Astrocyte (in vitro differentiated cells and primary cell): ENCODE measurements at regions not wholly inside any gene's neighbourhood (a gene's known extent, or its start where the extent isn't known, plus 50 kb on each side); places are given as distances from the start of the nearest gene placed in this dataset.

Experiments
- DNase-seq: peaks from one replicate; pipeline ENCODE4 v3.0.0-alpha.2; 2010; ENCODE audit warnings: low read depth
- FAIRE-seq: peaks from 2 replicates; lab custom pipeline; 2011; peaks lifted over from hg19 to GRCh38; lab: Jason Lieb, UNC
- H2AFZ ChIP-seq: 2 replicates; pipeline ENCODE4 v1.6.0; 2012; ENCODE audit warnings: low read depth, low read length, inconsistent platforms
- H3K27ac ChIP-seq: 2 replicates; pipeline ENCODE4 v1.5.1; 2011; ENCODE audit warnings: low read depth, low read length, inconsistent platforms
- H3K27me3 ChIP-seq: 2 replicates; pipeline ENCODE4 v1.6.0; 2011; ENCODE audit warnings: low read length, inconsistent platforms; ENCODE audit not compliant: insufficient read depth
- H3K36me3 ChIP-seq: 2 replicates; pipeline ENCODE4 v1.5.1; 2011; ENCODE audit warnings: low read length, inconsistent platforms; ENCODE audit not compliant: insufficient read depth
- H3K4me1 ChIP-seq: 2 replicates; pipeline ENCODE4 v1.5.1; 2011; ENCODE audit warnings: low read length, inconsistent platforms; ENCODE audit not compliant: insufficient read depth
- H3K4me2 ChIP-seq: 2 replicates; pipeline ENCODE4 v1.6.0; 2012; ENCODE audit warnings: low read length, inconsistent platforms
- H3K4me3 ChIP-seq: 2 replicates; pipeline ENCODE4 v1.5.1; 2011; ENCODE audit warnings: low read depth, mild to moderate bottlenecking, low read length, inconsistent platforms; ENCODE audit not compliant: insufficient read depth
- H3K79me2 ChIP-seq: 2 replicates; pipeline ENCODE4 v1.6.0; 2012; ENCODE audit warnings: mild to moderate bottlenecking, low read length, inconsistent platforms; ENCODE audit not compliant: insufficient read depth
- H3K9ac ChIP-seq: 2 replicates; pipeline ENCODE4 v1.6.0; 2012; ENCODE audit warnings: mild to moderate bottlenecking, low read length, inconsistent platforms
- H3K9me3 ChIP-seq: 2 replicates; pipeline ENCODE4 v1.5.1; 2012; ENCODE audit warnings: low read depth, mild to moderate bottlenecking, low read length, inconsistent platforms; ENCODE audit not compliant: insufficient read depth
- H4K20me1 ChIP-seq: 2 replicates; pipeline ENCODE4 v1.6.0; 2012; ENCODE audit warnings: low read length, inconsistent platforms; ENCODE audit not compliant: insufficient read depth
- H3K27ac Mint-ChIP-seq: one replicate; pipeline ENCODE4 v1.8.0; 2021; ENCODE audit warnings: mild to moderate bottlenecking, mixed read lengths; ENCODE audit not compliant: unreplicated experiment
- H3K27me3 Mint-ChIP-seq: one replicate; pipeline ENCODE4 v1.8.0; 2021; ENCODE audit warnings: low read depth, mixed read lengths; ENCODE audit not compliant: unreplicated experiment
- H3K36me3 Mint-ChIP-seq: one replicate; pipeline ENCODE4 v1.8.0; 2021; ENCODE audit warnings: low read depth, mixed read lengths; ENCODE audit not compliant: unreplicated experiment
- H3K4me1 Mint-ChIP-seq: one replicate; pipeline ENCODE4 v1.8.0; 2021; ENCODE audit warnings: low read depth, mixed read lengths; ENCODE audit not compliant: unreplicated experiment
- H3K4me3 Mint-ChIP-seq: one replicate; pipeline ENCODE4 v1.8.0; 2021; ENCODE audit warnings: mild to moderate bottlenecking, moderate library complexity, mixed read lengths; ENCODE audit not compliant: unreplicated experiment
- H3K9me3 Mint-ChIP-seq: one replicate; pipeline ENCODE4 v1.8.0; 2021; ENCODE audit warnings: mild to moderate bottlenecking, mixed read lengths; ENCODE audit not compliant: unreplicated experiment
- EZH2 ChIP-seq: IDR thresholded peaks from 2 replicates; pipeline ENCODE4 v1.6.1; 2012; ENCODE audit warnings: mild to moderate bottlenecking, low read length, inconsistent platforms; ENCODE audit not compliant: insufficient read depth
- TF ChIP-seq, protein P1 (sequence below): IDR thresholded peaks from 2 replicates; pipeline ENCODE4 v1.5.1; 2011; ENCODE audit warnings: low read depth, mild to moderate bottlenecking, inconsistent platforms, low read length, moderate library complexity; ENCODE audit not compliant: insufficient read depth

DNA sequence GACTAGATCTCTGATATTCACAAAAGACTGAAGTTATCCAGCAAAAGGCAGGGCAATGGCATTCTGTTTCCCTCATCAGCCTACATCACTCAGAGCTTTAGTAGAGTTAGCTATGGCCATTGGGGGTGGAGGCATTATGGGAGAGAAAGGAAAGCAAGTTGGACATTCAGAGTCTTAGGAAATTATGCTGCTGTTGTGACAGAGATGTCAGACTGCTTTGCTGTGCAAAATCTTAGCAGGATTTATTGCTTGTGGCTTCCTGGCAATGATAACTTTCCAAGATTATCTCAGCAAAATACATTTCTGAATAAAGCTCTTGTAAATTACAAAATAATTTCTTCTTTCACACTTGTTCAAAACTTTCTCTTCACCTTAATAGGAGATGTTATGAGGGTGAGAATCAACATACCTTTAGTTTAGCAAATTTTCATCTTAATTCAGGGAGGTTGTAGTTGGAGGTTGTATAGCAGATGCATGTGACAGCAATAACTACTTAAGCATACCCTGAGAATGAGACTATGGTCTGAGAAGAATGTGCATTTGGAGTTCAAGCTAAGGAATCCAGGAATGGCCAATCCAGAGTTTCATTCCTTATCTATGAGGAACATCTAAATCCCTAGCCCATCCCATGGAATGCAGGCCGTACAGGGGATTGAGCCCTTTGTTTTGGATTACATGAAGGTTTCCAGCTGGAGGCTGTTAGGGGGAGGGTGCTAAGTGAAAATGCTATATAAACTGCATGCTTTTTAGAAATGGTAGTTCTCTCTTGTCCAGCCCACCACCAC is 179.8 kb downstream of the HAO1 start:
- Histone ChIP-seq H3K9me3 (no peaks in the 10 kb centered on the region), H3K36me3 (no peaks in the 10 kb centered on the region), H3K9ac (no peak overlapping the region), H3K4me1 (peaks cover 7% of the 10 kb centered on the region), H3K4me2 (no peak overlapping the region), H3K27me3 (no peaks in the 10 kb centered on the region), H3K79me2 (no peaks in the 10 kb centered on the region), H2AFZ (no peak overlapping the region), H3K27ac (no peak overlapping the region), H3K4me3 (no peak overlapping the region), H4K20me1 (no peaks in the 10 kb centered on the region)
- TF ChIP-seq, protein P1, sequence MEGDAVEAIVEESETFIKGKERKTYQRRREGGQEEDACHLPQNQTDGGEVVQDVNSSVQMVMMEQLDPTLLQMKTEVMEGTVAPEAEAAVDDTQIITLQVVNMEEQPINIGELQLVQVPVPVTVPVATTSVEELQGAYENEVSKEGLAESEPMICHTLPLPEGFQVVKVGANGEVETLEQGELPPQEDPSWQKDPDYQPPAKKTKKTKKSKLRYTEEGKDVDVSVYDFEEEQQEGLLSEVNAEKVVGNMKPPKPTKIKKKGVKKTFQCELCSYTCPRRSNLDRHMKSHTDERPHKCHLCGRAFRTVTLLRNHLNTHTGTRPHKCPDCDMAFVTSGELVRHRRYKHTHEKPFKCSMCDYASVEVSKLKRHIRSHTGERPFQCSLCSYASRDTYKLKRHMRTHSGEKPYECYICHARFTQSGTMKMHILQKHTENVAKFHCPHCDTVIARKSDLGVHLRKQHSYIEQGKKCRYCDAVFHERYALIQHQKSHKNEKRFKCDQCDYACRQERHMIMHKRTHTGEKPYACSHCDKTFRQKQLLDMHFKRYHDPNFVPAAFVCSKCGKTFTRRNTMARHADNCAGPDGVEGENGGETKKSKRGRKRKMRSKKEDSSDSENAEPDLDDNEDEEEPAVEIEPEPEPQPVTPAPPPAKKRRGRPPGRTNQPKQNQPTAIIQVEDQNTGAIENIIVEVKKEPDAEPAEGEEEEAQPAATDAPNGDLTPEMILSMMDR, result no peak
- no peak for TF ChIP-seq EZH2
- peak overlapping the region; percentile 18 for H3K27ac Mint-ChIP-seq
- peaks cover 9% of the 10 kb centered on the region for H3K4me1 Mint-ChIP-seq
- FAIRE-seq, result no peak
- peak; percentile 77 for DNase-seq
- no peaks in the 10 kb centered on the region for H3K27me3 Mint-ChIP-seq
- no peak overlapping the region for H3K4me3 Mint-ChIP-seq
- no peaks in the 10 kb centered on the region for H3K36me3 Mint-ChIP-seq
- peaks cover 3% of the 10 kb centered on the region for H3K9me3 Mint-ChIP-seq

DNA sequence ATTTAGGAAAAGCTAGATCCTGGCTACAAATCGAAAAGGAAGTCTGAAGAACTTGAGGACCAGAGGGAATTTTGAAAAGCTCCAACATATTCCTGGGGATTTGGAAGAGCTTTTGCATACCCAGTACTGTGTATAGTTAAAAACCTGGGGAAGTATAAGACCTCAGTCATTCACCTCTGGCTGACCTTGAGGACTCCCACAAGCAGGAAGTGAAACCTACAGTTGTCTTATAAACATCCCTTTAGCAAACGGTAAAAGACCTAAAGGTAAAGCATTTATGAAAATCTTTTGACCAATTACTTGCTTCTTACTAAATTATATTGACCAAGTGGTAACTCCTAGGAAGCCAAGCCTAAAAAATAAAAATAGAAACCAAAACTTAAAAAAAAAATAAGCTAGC is 175.0 kb downstream of the HAO1 start:
- no peak for DNase-seq
- Mint-ChIP-seq H3K27ac (no peak overlapping the region), H3K4me3 (no peak overlapping the region), H3K36me3 (no peaks in the 10 kb centered on the region), H3K4me1 (peaks cover 3% of the 10 kb centered on the region), H3K27me3 (peaks cover 2% of the 10 kb centered on the region), H3K9me3 (peaks cover 3% of the 10 kb centered on the region)
- no peak for FAIRE-seq
- H3K9me3 ChIP-seq, result no peaks in the 10 kb centered on the region
- no peaks in the 10 kb centered on the region for H3K36me3 ChIP-seq
- TF ChIP-seq EZH2, result no peak
- TF ChIP-seq, protein P1, result no peak
- no peak overlapping the region for H3K27ac ChIP-seq
- no peak overlapping the region for H3K9ac ChIP-seq
- H3K4me3 ChIP-seq, result no peak overlapping the region
- no peaks in the 10 kb centered on the region for H3K4me1 ChIP-seq
- no peaks in the 10 kb centered on the region for H4K20me1 ChIP-seq
- H3K27me3 ChIP-seq, result no peaks in the 10 kb centered on the region
- no peak overlapping the region for H2AFZ ChIP-seq
- H3K4me2 ChIP-seq, result no peak overlapping the region
- no peaks in the 10 kb centered on the region for H3K79me2 ChIP-seq

DNA sequence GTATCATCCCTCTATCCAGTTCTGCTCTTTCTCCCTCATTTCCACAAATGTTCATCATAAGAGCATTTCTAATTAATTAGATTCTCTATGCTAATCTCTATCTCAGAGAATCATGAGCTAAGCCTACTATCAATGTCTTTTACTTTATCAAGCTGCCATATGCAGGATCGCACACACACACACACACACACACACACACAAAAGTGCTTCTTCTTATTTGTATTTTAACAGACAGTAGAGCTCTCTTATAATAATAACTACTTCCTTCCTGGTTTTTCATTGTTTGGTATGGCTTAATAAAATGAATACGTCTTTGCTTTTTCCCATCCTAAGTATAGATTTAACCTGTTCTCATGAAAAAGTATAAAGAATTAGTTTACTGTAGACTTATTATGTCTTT is 170.2 kb downstream of the HAO1 start:
- no peak overlapping the region for H3K27ac Mint-ChIP-seq
- no peaks in the 10 kb centered on the region for H3K4me1 ChIP-seq
- H3K4me3 Mint-ChIP-seq, result no peak overlapping the region
- H3K4me3 ChIP-seq, result no peak overlapping the region
- no peaks in the 10 kb centered on the region for H3K36me3 ChIP-seq
- FAIRE-seq (no peak), DNase-seq (no peak)
- no peaks in the 10 kb centered on the region for H3K9me3 ChIP-seq
- no peak for TF ChIP-seq EZH2
- TF ChIP-seq, protein P1, result no peak
- no peak overlapping the region for H3K9ac ChIP-seq
- H3K27ac ChIP-seq, result no peak overlapping the region
- no peak overlapping the region for H2AFZ ChIP-seq
- H3K9me3 Mint-ChIP-seq, result no peaks in the 10 kb centered on the region
- H3K4me1 Mint-ChIP-seq, result peaks cover 5% of the 10 kb centered on the region
- no peaks in the 10 kb centered on the region for H3K27me3 ChIP-seq
- H3K36me3 Mint-ChIP-seq, result no peaks in the 10 kb centered on the region
- peaks cover 2% of the 10 kb centered on the region for H3K27me3 Mint-ChIP-seq
- no peak overlapping the region for H3K4me2 ChIP-seq
- no peaks in the 10 kb centered on the region for H3K79me2 ChIP-seq
- H4K20me1 ChIP-seq, result no peaks in the 10 kb centered on the region
